Smooth muscle cell (in vitro differentiated cells): ENCODE measurements at regions not wholly inside any gene's neighbourhood (a gene's known extent, or its start where the extent isn't known, plus 50 kb on each side); places are given as distances from the start of the nearest gene placed in this dataset.
"Not testable (repeated sequence)": the region's sequence is repeated elsewhere in the genome, so short reads cannot be mapped to it uniquely, and the experiment has no call there.

ENCODE experiments used
- DNase-seq: peaks from one replicate; lab custom pipeline; 2025; ENCODE audit not compliant: unreplicated experiment; lab: John Stamatoyannopoulos, UW
- H2AFZ ChIP-seq: fragments of 200-600 bp; sonication (generic); 2 replicates; pipeline ENCODE4 v1.6.0; 2016; ENCODE audit warnings: antibody characterized with exemption, low read depth, mild to moderate bottlenecking
- H3F3A ChIP-seq: fragments of 200-600 bp; sonication (generic); 2 replicates; pipeline ENCODE4 v1.6.0; 2017; ENCODE audit warnings: antibody characterized with exemption, low read depth
- H3K27ac ChIP-seq: fragments of 200-600 bp; sonication (generic); 2 replicates; pipeline ENCODE4 v1.5.1; 2016; ENCODE audit warnings: low read depth, mild to moderate bottlenecking
- H3K27me3 ChIP-seq: fragments of 200-600 bp; sonication (generic); 2 replicates; pipeline ENCODE4 v1.6.1; 2016; ENCODE audit warnings: low read depth, mild to moderate bottlenecking
- H3K36me3 ChIP-seq: fragments of 200-600 bp; sonication (generic); 2 replicates; pipeline ENCODE4 v1.5.1; 2016; ENCODE audit warnings: low read depth
- H3K4me1 ChIP-seq: fragments of 200-600 bp; sonication (generic); 2 replicates; pipeline ENCODE4 v1.5.1; 2016; ENCODE audit warnings: low read depth
- H3K4me2 ChIP-seq: fragments of 200-600 bp; sonication (generic); 2 replicates; pipeline ENCODE4 v1.6.0; 2016; ENCODE audit warnings: mild to moderate bottlenecking
- H3K4me3 ChIP-seq: fragments of 200-600 bp; sonication (generic); 2 replicates; pipeline ENCODE4 v1.5.1; 2016; ENCODE audit warnings: mild to moderate bottlenecking
- H3K79me2 ChIP-seq: fragments of 200-600 bp; sonication (generic); 2 replicates; pipeline ENCODE4 v1.6.0; 2016; ENCODE audit warnings: low read depth, mild to moderate bottlenecking
- H3K9ac ChIP-seq: fragments of 200-600 bp; sonication (generic); 2 replicates; pipeline ENCODE4 v1.6.0; 2016; ENCODE audit warnings: low read depth
- H3K9me3 ChIP-seq: fragments of 200-600 bp; sonication (generic); replicated peaks from 2 replicates; pipeline ENCODE4 v1.5.1; 2016; ENCODE audit warnings: low read depth
- H4K20me1 ChIP-seq: fragments of 200-600 bp; sonication (generic); 2 replicates; pipeline ENCODE4 v1.6.0; 2016; ENCODE audit warnings: low read depth
- CTCF ChIP-seq: fragments of 200-600 bp; sonication (generic); IDR thresholded peaks from 2 replicates; pipeline ENCODE4 v1.5.1; 2017; ENCODE audit warnings: borderline replicate concordance, mild to moderate bottlenecking, antibody characterized with exemption; ENCODE audit not compliant: insufficient read depth, poor library complexity, severe bottlenecking
- WGBS: methylation state at CpG from one replicate; pipeline ENCODE4 v1.1.7; 2016; ENCODE audit warnings: low lambda C conversion rate; 5-methylcytosine and 5-hydroxymethylcytosine counted together

GRCh38 chr20:12112089-12112474, 194.4 kb downstream of the BTBD3 start:
- Histone ChIP-seq H3K4me3 (no peak overlapping the region), H4K20me1 (no peaks in the 10 kb centered on the region), H3K9ac (no peak overlapping the region), H3K36me3 (peaks cover 4% of the 10 kb centered on the region), H3K4me2 (no peak overlapping the region), H3K27me3 (no peaks in the 10 kb centered on the region), H3K9me3 (peaks cover 4% of the 10 kb centered on the region), H3K4me1 (no peaks in the 10 kb centered on the region), H3K79me2 (no peaks in the 10 kb centered on the region), H3K27ac (no peak overlapping the region), H3F3A (no peaks in the 10 kb centered on the region), H2AFZ (no peak overlapping the region)
- no peak for DNase-seq
- no peak for TF ChIP-seq CTCF
- 89% methylated on average over 4 of the region's 4 CpGs for WGBS

- no peak overlapping the region for H3K4me2 ChIP-seq
- no peaks in the 10 kb centered on the region for H3K36me3 ChIP-seq
- no peaks in the 10 kb centered on the region for H3F3A ChIP-seq
- H3K27ac ChIP-seq = no peak overlapping the region
- H3K4me1 ChIP-seq = no peaks in the 10 kb centered on the region
- H3K27me3 ChIP-seq = no peaks in the 10 kb centered on the region
- WGBS = 97% methylated on average over 2 of the region's 2 CpGs
- TF ChIP-seq CTCF = no peak
- DNase-seq = no peak
- no peaks in the 10 kb centered on the region for H4K20me1 ChIP-seq
- H3K9ac ChIP-seq = no peak overlapping the region
- H2AFZ ChIP-seq = no peak overlapping the region
- no peaks in the 10 kb centered on the region for H3K9me3 ChIP-seq
- no peaks in the 10 kb centered on the region for H3K79me2 ChIP-seq
- H3K4me3 ChIP-seq = no peak overlapping the region
Observed at GRCh38 chr20:12112665-12113064, 195.0 kb downstream of the BTBD3 start.

GRCh38 chr20:12113075-12113467, 195.4 kb downstream of the BTBD3 start:
- DNase-seq = no peak
- Histone ChIP-seq H2AFZ (no peak overlapping the region), H3F3A (no peaks in the 10 kb centered on the region), H3K27ac (no peak overlapping the region), H3K9me3 (no peaks in the 10 kb centered on the region), H3K27me3 (no peaks in the 10 kb centered on the region), H3K9ac (no peak overlapping the region), H3K4me2 (no peak overlapping the region), H3K79me2 (no peaks in the 10 kb centered on the region), H4K20me1 (no peaks in the 10 kb centered on the region), H3K4me1 (no peaks in the 10 kb centered on the region), H3K4me3 (no peak overlapping the region), H3K36me3 (no peaks in the 10 kb centered on the region)
- WGBS = 99% methylated on average over 3 of the region's 3 CpGs
- TF ChIP-seq CTCF = no peak

GRCh38 chr20:12113468-12114371, 196.0 kb downstream of the BTBD3 start:
- H3K4me1 ChIP-seq = no peaks in the 10 kb centered on the region
- no peaks in the 10 kb centered on the region for H3K27me3 ChIP-seq
- no peak overlapping the region for H3K4me2 ChIP-seq
- no peaks in the 10 kb centered on the region for H3K9me3 ChIP-seq
- no peak overlapping the region for H3K9ac ChIP-seq
- WGBS = 58% methylated on average over 10 of the region's 10 CpGs
- H3K79me2 ChIP-seq = no peaks in the 10 kb centered on the region
- no peak overlapping the region for H2AFZ ChIP-seq
- H3K27ac ChIP-seq = no peak overlapping the region
- no peaks in the 10 kb centered on the region for H3K36me3 ChIP-seq
- TF ChIP-seq CTCF = no peak
- H3F3A ChIP-seq = no peaks in the 10 kb centered on the region
- DNase-seq = no peak
- H3K4me3 ChIP-seq = no peak overlapping the region
- no peaks in the 10 kb centered on the region for H4K20me1 ChIP-seq

GRCh38 chr20:12129114-12129513, 211.4 kb downstream of the BTBD3 start:
- not testable (repeated sequence) for H2AFZ ChIP-seq, H3F3A ChIP-seq, H3K9ac ChIP-seq, H3K79me2 ChIP-seq, DNase-seq, H4K20me1 ChIP-seq, H3K4me2 ChIP-seq, H3K4me1 ChIP-seq, H3K9me3 ChIP-seq, H3K36me3 ChIP-seq, H3K27me3 ChIP-seq, H3K27ac ChIP-seq, H3K4me3 ChIP-seq
- WGBS = 67% methylated on average over 13 of the region's 13 CpGs
